GM19463 (cell line): ENCODE measurements at regions not wholly inside any gene's neighbourhood (a gene's known extent, or its start where the extent isn't known, plus 50 kb on each side); places are given as distances from the start of the nearest gene placed in this dataset.

Experiments
- ATAC-seq: cut with Tn5 transposase; IDR thresholded peaks from one replicate; pipeline ENCODE4 v1.9.1; 2021; ENCODE audit warnings: mild to moderate bottlenecking, moderate library complexity; ENCODE audit not compliant: unreplicated experiment

DNA sequence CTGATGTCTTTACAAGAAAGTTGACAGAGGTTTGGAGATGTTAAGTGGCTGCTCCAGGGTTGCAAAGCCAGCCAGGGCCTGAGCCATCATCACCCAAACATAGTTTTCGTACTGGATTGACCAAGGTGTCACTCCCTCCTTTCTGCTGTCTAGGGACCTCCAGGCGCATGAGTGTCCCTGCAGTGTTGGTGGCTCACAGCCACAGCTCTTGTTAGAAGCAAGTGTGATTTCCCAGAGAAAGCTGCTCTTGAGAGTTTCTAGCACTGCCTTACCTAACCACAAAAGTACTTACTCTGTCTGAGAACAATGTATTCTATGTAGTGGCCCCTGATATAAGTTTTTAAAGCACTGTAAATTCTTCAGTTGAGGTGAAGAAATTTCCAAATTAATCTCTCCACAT is 144.1 kb downstream of the SOX2 start:
- ATAC-seq = no peak

DNA sequence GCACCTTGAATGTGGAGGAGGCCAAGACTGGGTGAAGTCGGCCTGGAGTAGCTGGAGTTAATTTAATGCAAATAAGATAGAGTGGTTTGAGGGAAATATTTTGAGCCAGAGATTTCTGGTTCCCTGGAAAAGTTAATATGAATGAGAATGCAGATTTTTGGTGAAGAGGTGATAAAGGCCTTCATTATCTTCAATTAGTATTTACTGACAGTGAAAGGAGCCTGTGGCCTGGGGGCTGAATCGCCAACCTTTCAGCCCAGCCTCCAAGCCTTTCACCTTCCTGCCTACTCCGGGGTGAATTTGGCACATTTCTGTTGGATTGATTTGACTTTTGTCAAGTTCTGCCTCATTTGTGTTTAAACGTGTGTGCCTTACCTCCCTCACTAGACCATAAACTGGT is 147.8 kb downstream of the SOX2 start:
- no peak for ATAC-seq

DNA sequence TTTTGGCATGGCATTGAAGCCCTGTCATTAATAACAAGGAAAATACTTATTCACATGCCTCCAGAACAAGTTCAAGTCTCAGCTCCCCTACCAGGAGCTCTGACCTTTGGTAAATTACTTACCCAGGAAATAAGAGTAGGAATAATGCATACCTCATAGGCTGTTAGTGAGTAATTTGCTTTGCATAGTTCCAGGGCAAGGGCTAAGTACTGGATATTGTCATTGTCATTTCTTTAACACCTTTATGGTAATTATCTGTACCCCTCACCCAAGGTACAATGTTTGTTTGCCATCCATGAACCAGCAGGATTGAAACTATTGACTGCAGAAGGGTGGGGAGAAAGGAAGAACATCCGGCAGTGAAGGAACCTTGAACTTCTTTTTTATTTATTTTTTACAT is 148.5 kb downstream of the SOX2 start:
- no peak for ATAC-seq

DNA sequence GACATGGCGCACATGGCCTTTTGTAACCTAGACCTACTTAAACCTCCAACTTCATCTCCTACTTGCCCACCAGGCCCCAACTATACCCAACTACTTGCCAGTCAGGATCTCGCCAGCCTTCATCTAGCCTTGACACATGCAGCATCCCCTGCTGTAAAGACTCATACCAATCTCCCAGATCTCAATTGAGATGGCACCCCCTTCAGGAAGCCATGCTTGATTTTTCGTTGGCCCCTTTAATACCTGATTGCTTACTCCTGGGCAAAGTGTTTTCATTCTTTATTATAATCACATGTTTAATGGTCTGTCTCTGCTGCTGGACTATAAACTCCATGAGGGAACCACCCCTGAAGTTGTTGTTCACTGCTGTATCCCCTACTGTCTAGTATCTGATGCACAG is 150.8 kb downstream of the SOX2 start:
- no peak for ATAC-seq

GRCh38 chr3:181868576-181869082 is 156.9 kb downstream of the SOX2 start:
- ATAC-seq = no peak

- no peak for ATAC-seq
Observed at GRCh38 chr3:181872887-181873286, 161.2 kb downstream of the SOX2 start.

- ATAC-seq = no peak
Observed at GRCh38 chr3:181879926-181880325, 168.2 kb downstream of the SOX2 start.

- ATAC-seq = no peak
Observed at GRCh38 chr3:181880331-181880730, 168.6 kb downstream of the SOX2 start.

- ATAC-seq = no peak
Observed at GRCh38 chr3:181881749-181882148, 170.0 kb downstream of the SOX2 start.

DNA sequence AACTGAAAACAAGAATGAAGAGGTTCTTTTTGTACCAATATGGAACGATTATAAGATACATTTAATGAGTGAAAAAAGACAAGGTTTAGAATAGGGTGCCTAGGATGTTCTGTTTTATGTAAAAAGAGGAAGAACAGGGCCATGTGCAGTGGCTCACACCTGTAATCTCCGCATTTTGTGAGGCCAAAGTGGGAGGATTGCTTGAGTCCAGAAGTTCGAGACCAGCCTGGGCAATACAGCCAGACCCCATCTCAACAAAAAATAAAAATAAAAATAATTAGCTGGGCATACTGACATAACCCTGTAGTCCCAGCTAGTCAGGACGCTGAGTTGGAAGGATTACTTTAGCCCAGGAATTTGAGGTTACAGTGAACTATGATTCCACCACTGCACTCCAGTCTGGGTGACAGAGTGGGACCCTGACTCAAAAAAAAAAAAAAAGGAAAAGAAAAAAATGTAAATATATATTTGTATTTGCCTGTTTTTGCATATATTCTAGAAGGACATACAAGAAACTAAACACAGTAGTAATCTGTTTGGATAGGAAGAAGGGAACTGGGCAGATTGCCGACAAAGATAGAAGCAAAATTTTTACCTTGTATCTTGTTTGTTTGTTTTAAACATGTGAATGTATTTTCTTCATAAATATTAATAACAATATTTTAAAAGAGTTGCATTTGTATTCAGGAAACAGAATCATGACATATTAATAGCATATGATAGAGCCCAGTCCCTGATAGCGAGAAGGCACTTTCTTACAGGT is 174.3 kb downstream of the SOX2 start:
- ATAC-seq = no peak

GRCh38 chr3:181886676-181887075 is 175.0 kb downstream of the SOX2 start:
- no peak for ATAC-seq

GRCh38 chr3:181887685-181888084 is 176.0 kb downstream of the SOX2 start:
- no peak for ATAC-seq

DNA sequence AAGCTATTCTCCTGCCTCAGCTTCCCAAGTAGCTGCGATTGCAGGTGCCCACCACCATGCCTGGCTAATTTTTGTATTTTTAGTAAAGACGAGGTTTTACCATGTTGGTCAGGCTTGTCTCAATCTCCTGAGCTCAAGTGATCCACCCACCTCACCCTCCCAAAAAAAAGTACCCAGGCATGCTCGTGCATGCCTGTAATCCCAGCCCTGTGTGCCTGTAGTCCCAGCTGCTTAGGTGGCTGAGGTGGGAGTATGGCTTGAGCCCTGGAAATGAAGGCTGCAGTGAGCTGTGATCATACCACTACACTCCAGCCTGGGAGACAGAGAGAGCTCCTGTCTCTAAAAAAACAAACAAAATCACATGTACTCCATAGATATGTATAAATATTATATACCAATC is 176.5 kb downstream of the SOX2 start:
- no peak for ATAC-seq

GRCh38 chr3:181892848-181893247 is 181.1 kb downstream of the SOX2 start:
- no peak for ATAC-seq

GRCh38 chr3:181896605-181897004 is 184.9 kb downstream of the SOX2 start:
- ATAC-seq = no peak

GRCh38 chr3:181899702-181900101 is 188.0 kb downstream of the SOX2 start:
- ATAC-seq = no peak

DNA sequence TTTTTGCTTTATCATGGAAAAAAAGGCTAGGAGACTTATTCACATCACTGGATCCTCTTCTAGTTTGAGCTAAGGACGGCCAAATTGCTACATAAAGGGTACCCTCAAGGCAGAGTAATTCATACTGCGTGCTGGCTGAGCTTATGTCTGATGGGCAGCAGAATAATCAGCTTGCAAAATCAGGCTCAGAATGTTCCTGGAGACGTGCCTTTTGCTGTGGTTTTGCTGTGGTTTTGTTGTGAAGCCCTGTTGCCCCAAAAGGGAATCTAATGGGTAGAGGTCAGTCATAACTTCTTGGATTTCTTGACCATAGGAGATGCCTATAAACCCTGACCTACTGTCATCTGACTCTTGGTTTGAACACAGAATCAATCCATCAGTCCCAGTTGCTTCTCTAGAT is 189.9 kb downstream of the SOX2 start:
- no peak for ATAC-seq

- ATAC-seq = no peak
Observed at GRCh38 chr3:181906338-181906737, 194.6 kb downstream of the SOX2 start.

- no peak for ATAC-seq
Observed at GRCh38 chr3:181909241-181909640, 197.5 kb downstream of the SOX2 start.

DNA sequence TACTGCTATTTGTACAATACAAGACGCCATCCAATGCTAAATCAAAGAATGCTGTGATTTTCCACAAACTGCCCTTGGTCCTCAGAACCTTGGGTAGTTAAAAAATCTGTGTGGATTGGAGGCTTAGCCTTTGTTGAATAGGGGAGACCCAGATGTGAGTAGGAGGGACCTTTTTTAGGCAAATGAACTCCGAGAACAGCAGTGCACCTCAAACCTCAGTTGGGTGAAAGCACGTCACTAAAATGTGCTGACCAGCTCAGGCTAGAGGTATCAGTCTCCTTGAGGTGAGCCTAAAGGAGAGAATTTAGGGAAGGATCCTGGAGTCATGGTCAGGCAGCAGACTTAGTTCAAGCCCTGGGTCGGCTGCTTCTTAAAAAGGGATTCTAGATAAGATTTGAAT is 200.7 kb downstream of the SOX2 start:
- no peak for ATAC-seq

- no peak for ATAC-seq
Observed at GRCh38 chr3:181913254-181913653, 201.5 kb downstream of the SOX2 start.

- no peak for ATAC-seq
Observed at GRCh38 chr3:181915551-181915950, 203.8 kb downstream of the SOX2 start.

GRCh38 chr3:181916013-181916412 is 204.3 kb downstream of the SOX2 start:
- no peak for ATAC-seq
